ENCODE measurements at regions not wholly inside any gene's neighbourhood (a gene's known extent, or its start where the extent isn't known, plus 50 kb on each side); places are given as distances from the start of the nearest gene placed in this dataset.

GRCh38 chr2:133641497-133641896, 73.2 kb upstream of the NCKAP5 start:
- TF ChIP-seq CTCF (conservative IDR thresholded peaks at IDR 0.05; ENCODE audit: low read length) (no peak), EZH2phosphoT487 (IDR thresholded peaks at IDR 0.05; ENCODE audit: borderline replicate concordance, low read depth, low read length) (no peak)
